ENCODE measurements at regions not wholly inside any gene's neighbourhood (a gene's known extent, or its start where the extent isn't known, plus 50 kb on each side); places are given as distances from the start of the nearest gene placed in this dataset.

GRCh38 chr20:43283126-43283525 lies 93.4 kb upstream of the PTPRT start:
- no peak for DNase-seq
- TF ChIP-seq GATA1 (IDR thresholded peaks at IDR 0.05; ENCODE audit: low read depth, low read length) (no peak), POLR2A (IDR thresholded peaks at IDR 0.05; ENCODE audit: low read length) (no peak)

GRCh38 chr20:43271980-43272379 lies 82.3 kb upstream of the PTPRT start:
- no peak for TF ChIP-seq GATA1 (IDR thresholded peaks at IDR 0.05; ENCODE audit: low read depth, low read length)
- no peak for TF ChIP-seq POLR2A (IDR thresholded peaks at IDR 0.05; ENCODE audit: low read length)
- no peak for DNase-seq

GRCh38 chr20:43265449-43265848 lies 75.7 kb upstream of the PTPRT start:
- no peak for DNase-seq
- TF ChIP-seq GATA1 (IDR thresholded peaks at IDR 0.05; ENCODE audit: low read depth, low read length) = no peak
- TF ChIP-seq POLR2A (IDR thresholded peaks at IDR 0.05; ENCODE audit: low read length) = no peak

- no peak for TF ChIP-seq POLR2A (IDR thresholded peaks at IDR 0.05; ENCODE audit: low read length)
- TF ChIP-seq GATA1 (IDR thresholded peaks at IDR 0.05; ENCODE audit: low read depth, low read length) = no peak
- DNase-seq = no peak
Measured at GRCh38 chr20:43263226-43263625, 73.5 kb upstream of the PTPRT start.

GRCh38 chr20:43262341-43262740 lies 72.6 kb upstream of the PTPRT start:
- no peak for TF ChIP-seq GATA1 (IDR thresholded peaks at IDR 0.05; ENCODE audit: low read depth, low read length)
- TF ChIP-seq POLR2A (IDR thresholded peaks at IDR 0.05; ENCODE audit: low read length) = no peak
- DNase-seq = no peak

GRCh38 chr20:43255877-43256276 lies 66.2 kb upstream of the PTPRT start:
- DNase-seq = no peak

GRCh38 chr20:43252761-43253160 lies 63.1 kb upstream of the PTPRT start:
- DNase-seq = no peak
- TF ChIP-seq GATA1 (IDR thresholded peaks at IDR 0.05; ENCODE audit: low read depth, low read length) (no peak), POLR2A (IDR thresholded peaks at IDR 0.05; ENCODE audit: low read length) (no peak)

More at GRCh38 chr20:43255877-43256276, 66.2 kb upstream of the PTPRT start:
- TF ChIP-seq POLR2A (IDR thresholded peaks at IDR 0.05; ENCODE audit: low read length) = no peak
- TF ChIP-seq GATA1 (IDR thresholded peaks at IDR 0.05; ENCODE audit: low read depth, low read length) = no peak

GRCh38 chr20:43248341-43248740 lies 58.6 kb upstream of the PTPRT start:
- TF ChIP-seq POLR2A (IDR thresholded peaks at IDR 0.05; ENCODE audit: low read length) = no peak
- no peak for TF ChIP-seq GATA1 (IDR thresholded peaks at IDR 0.05; ENCODE audit: low read depth, low read length)
- DNase-seq = no peak

GRCh38 chr20:43247361-43247760 lies 57.7 kb upstream of the PTPRT start:
- DNase-seq = no peak
- TF ChIP-seq GATA1 (IDR thresholded peaks at IDR 0.05; ENCODE audit: low read depth, low read length) (no peak), POLR2A (IDR thresholded peaks at IDR 0.05; ENCODE audit: low read length) (no peak)

- DNase-seq = no peak
- TF ChIP-seq GATA1 (IDR thresholded peaks at IDR 0.05; ENCODE audit: low read depth, low read length) = no peak
- no peak for TF ChIP-seq POLR2A (IDR thresholded peaks at IDR 0.05; ENCODE audit: low read length)
Measured at GRCh38 chr20:43244647-43245046, 54.9 kb upstream of the PTPRT start.

- no peak for TF ChIP-seq POLR2A (IDR thresholded peaks at IDR 0.05; ENCODE audit: low read length)
- TF ChIP-seq GATA1 (IDR thresholded peaks at IDR 0.05; ENCODE audit: low read depth, low read length) = no peak
- DNase-seq = no peak
Measured at GRCh38 chr20:43243672-43244269, 54.1 kb upstream of the PTPRT start.

GRCh38 chr20:43241057-43241702 lies 51.5 kb upstream of the PTPRT start:
- DNase-seq = no peak
- TF ChIP-seq GATA1 (IDR thresholded peaks at IDR 0.05; ENCODE audit: low read depth, low read length) (no peak), POLR2A (IDR thresholded peaks at IDR 0.05; ENCODE audit: low read length) (no peak)

All from erythroblast (primary cell).